ENCODE measurements at regions not wholly inside any gene's neighbourhood (a gene's known extent, or its start where the extent isn't known, plus 50 kb on each side); places are given as distances from the start of the nearest gene placed in this dataset.

DNA sequence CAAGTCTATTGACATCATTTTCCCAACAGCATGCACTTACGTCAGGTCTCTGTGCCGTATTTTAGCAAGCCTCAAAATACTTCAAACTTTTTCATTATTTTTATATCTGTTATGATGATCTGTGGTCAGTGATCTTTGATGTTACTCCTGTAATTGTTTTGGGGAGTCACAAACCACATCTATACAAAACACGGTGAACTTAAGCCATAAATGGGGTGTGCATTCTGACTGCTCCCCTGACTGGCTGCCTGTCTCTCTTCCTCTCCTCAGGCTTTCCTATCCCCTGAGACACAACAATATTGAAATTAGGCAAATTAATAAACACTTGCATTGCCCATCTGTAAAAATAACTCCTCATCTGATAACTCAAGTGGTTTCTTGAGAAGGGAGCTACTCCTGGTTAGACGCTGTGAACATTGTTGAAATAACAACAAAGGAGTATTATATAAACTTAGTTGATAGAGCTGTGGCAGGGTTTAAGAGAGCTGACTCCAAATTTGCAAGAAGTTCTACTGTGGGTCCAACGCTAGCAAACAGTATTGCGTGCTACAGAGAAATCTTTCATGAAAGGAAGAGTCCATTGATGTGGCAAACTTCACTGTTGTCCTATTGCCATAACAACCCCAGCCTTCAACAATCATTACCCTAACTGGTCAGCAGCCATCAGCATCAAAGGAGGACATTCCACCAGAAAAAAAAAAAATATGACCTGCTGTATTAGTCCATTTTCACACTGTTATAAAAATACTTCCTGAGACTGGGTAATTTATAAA is 105.8 kb upstream of the DSCAM start:
- Histone ChIP-seq H3K9me3 (ENCODE audit: insufficient read depth, low read depth, low read length) (no peaks in the 10 kb centered on the region), H4K20me1 (ENCODE audit: insufficient read depth, low read length, poor library complexity, severe bottlenecking) (no peaks in the 10 kb centered on the region), H3K36me3 (ENCODE audit: insufficient read depth, low read length) (no peaks in the 10 kb centered on the region), H3K27me3 (ENCODE audit: insufficient read depth, low read length, poor library complexity, severe bottlenecking) (no peaks in the 10 kb centered on the region), H2AFZ (ENCODE audit: low read length) (no peak overlapping the region), H3K9ac (ENCODE audit: low read depth, low read length, poor library complexity, severe bottlenecking) (no peak overlapping the region), H3K9me2 (replicated peaks; ENCODE audit: low read depth, low read length) (no peaks in the 10 kb centered on the region), H3K4me3 (ENCODE audit: low read length, poor library complexity, severe bottlenecking) (no peak overlapping the region), H3K4me2 (ENCODE audit: low read depth, low read length, poor library complexity, severe bottlenecking) (no peak overlapping the region), H3K4me1 (ENCODE audit: insufficient read depth, low read length, poor library complexity, severe bottlenecking) (no peaks in the 10 kb centered on the region), H3F3A (ENCODE audit: low read depth) (no peaks in the 10 kb centered on the region), H3K79me2 (ENCODE audit: insufficient read depth, low read length) (no peaks in the 10 kb centered on the region)
- TF ChIP-seq, protein P1, sequence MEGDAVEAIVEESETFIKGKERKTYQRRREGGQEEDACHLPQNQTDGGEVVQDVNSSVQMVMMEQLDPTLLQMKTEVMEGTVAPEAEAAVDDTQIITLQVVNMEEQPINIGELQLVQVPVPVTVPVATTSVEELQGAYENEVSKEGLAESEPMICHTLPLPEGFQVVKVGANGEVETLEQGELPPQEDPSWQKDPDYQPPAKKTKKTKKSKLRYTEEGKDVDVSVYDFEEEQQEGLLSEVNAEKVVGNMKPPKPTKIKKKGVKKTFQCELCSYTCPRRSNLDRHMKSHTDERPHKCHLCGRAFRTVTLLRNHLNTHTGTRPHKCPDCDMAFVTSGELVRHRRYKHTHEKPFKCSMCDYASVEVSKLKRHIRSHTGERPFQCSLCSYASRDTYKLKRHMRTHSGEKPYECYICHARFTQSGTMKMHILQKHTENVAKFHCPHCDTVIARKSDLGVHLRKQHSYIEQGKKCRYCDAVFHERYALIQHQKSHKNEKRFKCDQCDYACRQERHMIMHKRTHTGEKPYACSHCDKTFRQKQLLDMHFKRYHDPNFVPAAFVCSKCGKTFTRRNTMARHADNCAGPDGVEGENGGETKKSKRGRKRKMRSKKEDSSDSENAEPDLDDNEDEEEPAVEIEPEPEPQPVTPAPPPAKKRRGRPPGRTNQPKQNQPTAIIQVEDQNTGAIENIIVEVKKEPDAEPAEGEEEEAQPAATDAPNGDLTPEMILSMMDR (conservative IDR thresholded peaks at IDR 0.05; ENCODE audit: low read length): no peak
- TF ChIP-seq EZH2phosphoT487 (IDR thresholded peaks at IDR 0.05; ENCODE audit: borderline replicate concordance): no peak

DNA sequence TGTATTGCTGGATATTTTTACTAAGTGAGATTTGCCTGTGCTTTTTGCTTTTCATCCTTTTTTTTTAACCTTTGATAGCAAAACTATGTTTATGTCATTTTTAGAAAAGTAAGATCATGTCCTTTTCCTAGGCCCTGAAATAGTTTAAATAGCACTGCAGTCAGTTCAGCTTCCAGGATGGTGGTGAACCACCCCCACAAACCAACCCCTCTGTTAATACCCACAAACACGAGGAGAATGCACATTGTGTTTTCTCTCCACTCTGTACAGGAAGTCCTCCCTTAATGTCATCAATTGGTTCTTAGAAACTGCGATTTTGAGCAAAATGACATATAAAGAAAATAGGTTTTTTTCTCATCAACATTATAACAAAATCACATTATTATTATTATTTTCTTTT is 117.7 kb upstream of the DSCAM start:
- no peaks in the 10 kb centered on the region for H3K27me3 ChIP-seq (ENCODE audit: insufficient read depth, low read length, poor library complexity, severe bottlenecking)
- TF ChIP-seq, protein P1 (conservative IDR thresholded peaks at IDR 0.05; ENCODE audit: low read length): no peak
- no peak for TF ChIP-seq EZH2phosphoT487 (IDR thresholded peaks at IDR 0.05; ENCODE audit: borderline replicate concordance)
- no peaks in the 10 kb centered on the region for H4K20me1 ChIP-seq (ENCODE audit: insufficient read depth, low read length, poor library complexity, severe bottlenecking)
- no peaks in the 10 kb centered on the region for H3K9me3 ChIP-seq (ENCODE audit: insufficient read depth, low read depth, low read length)
- no peaks in the 10 kb centered on the region for H3K79me2 ChIP-seq (ENCODE audit: insufficient read depth, low read length)
- H3F3A ChIP-seq (ENCODE audit: low read depth): no peaks in the 10 kb centered on the region
- no peak overlapping the region for H3K4me3 ChIP-seq (ENCODE audit: low read length, poor library complexity, severe bottlenecking)
- H3K4me1 ChIP-seq (ENCODE audit: insufficient read depth, low read length, poor library complexity, severe bottlenecking): no peaks in the 10 kb centered on the region
- H2AFZ ChIP-seq (ENCODE audit: low read length): no peak overlapping the region
- no peak overlapping the region for H3K4me2 ChIP-seq (ENCODE audit: low read depth, low read length, poor library complexity, severe bottlenecking)
- no peaks in the 10 kb centered on the region for H3K9me2 ChIP-seq (replicated peaks; ENCODE audit: low read depth, low read length)
- H3K36me3 ChIP-seq (ENCODE audit: insufficient read depth, low read length): no peaks in the 10 kb centered on the region
- no peak overlapping the region for H3K9ac ChIP-seq (ENCODE audit: low read depth, low read length, poor library complexity, severe bottlenecking)

DNA sequence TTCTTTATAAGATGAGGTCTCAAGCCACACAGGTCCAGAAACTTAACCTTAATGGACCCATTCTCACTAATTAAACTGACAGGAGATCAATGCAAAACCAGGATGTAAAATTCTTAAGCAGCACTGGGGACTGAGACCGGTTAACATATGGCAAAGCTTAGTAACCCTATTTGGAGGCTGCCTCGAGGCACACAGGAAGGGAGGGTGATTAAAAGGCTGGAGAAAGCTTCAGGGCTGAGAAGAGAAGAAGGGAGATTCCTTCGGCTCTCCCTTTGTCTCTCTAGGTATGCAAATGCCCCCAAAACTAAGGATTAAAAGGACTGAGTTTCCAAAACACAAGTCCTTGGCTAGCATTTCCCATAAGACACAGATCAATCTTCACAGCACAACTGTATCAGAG is 120.8 kb upstream of the DSCAM start:
- H3K4me1 ChIP-seq (ENCODE audit: insufficient read depth, low read length, poor library complexity, severe bottlenecking): no peaks in the 10 kb centered on the region
- TF ChIP-seq, protein P1 (conservative IDR thresholded peaks at IDR 0.05; ENCODE audit: low read length): no peak
- no peak for TF ChIP-seq EZH2phosphoT487 (IDR thresholded peaks at IDR 0.05; ENCODE audit: borderline replicate concordance)
- no peak overlapping the region for H3K4me2 ChIP-seq (ENCODE audit: low read depth, low read length, poor library complexity, severe bottlenecking)
- no peaks in the 10 kb centered on the region for H3K9me2 ChIP-seq (replicated peaks; ENCODE audit: low read depth, low read length)
- H3K27me3 ChIP-seq (ENCODE audit: insufficient read depth, low read length, poor library complexity, severe bottlenecking): no peaks in the 10 kb centered on the region
- no peak overlapping the region for H2AFZ ChIP-seq (ENCODE audit: low read length)
- H3F3A ChIP-seq (ENCODE audit: low read depth): no peaks in the 10 kb centered on the region
- H3K9ac ChIP-seq (ENCODE audit: low read depth, low read length, poor library complexity, severe bottlenecking): no peak overlapping the region
- H3K36me3 ChIP-seq (ENCODE audit: insufficient read depth, low read length): no peaks in the 10 kb centered on the region
- H4K20me1 ChIP-seq (ENCODE audit: insufficient read depth, low read length, poor library complexity, severe bottlenecking): no peaks in the 10 kb centered on the region
- H3K4me3 ChIP-seq (ENCODE audit: low read length, poor library complexity, severe bottlenecking): no peak overlapping the region
- H3K9me3 ChIP-seq (ENCODE audit: insufficient read depth, low read depth, low read length): no peaks in the 10 kb centered on the region
- no peaks in the 10 kb centered on the region for H3K79me2 ChIP-seq (ENCODE audit: insufficient read depth, low read length)
